Trophoblast cell (in vitro differentiated cells and primary cell): ENCODE measurements at regions not wholly inside any gene's neighbourhood (a gene's known extent, or its start where the extent isn't known, plus 50 kb on each side); places are given as distances from the start of the nearest gene placed in this dataset.
A peak's percentile ranks its signal among the peaks of the same experiment; 100 is the strongest.

Source experiments
- DNase-seq, 2 donors: peaks; one replicate each; pipeline ENCODE4 v3.0.0-alpha.2; 2016
- H2AFZ ChIP-seq: 2 replicates; pipeline ENCODE4 v1.6.1; 2013; ENCODE audit warnings: low read length, moderate library complexity, mild to moderate bottlenecking; ENCODE audit not compliant: insufficient read depth, poor library complexity
- H2AK5ac ChIP-seq: 2 replicates; pipeline ENCODE4 v1.6.1; 2013; ENCODE audit warnings: mild to moderate bottlenecking, low read length
- H2BK120ac ChIP-seq: 2 replicates; pipeline ENCODE4 v1.6.1; 2013; ENCODE audit warnings: low read length, mild to moderate bottlenecking, moderate library complexity; ENCODE audit not compliant: insufficient read depth, poor library complexity
- H2BK12ac ChIP-seq: 2 replicates; pipeline ENCODE4 v1.6.1; 2013; ENCODE audit warnings: mild to moderate bottlenecking, low read length, moderate library complexity
- H2BK5ac ChIP-seq: 2 replicates; pipeline ENCODE4 v1.6.1; 2013; ENCODE audit warnings: low read length, low read depth, moderate library complexity, mild to moderate bottlenecking; ENCODE audit not compliant: poor library complexity
- H3K14ac ChIP-seq: 2 replicates; pipeline ENCODE4 v1.6.1; 2013; ENCODE audit warnings: mild to moderate bottlenecking, low read length
- H3K18ac ChIP-seq: 2 replicates; pipeline ENCODE4 v1.6.1; 2013; ENCODE audit warnings: mild to moderate bottlenecking, low read length
- H3K23ac ChIP-seq: 2 replicates; pipeline ENCODE4 v1.6.1; 2013; ENCODE audit warnings: low read length
- H3K27ac ChIP-seq: 2 replicates; pipeline ENCODE4 v1.5.1; 2013; ENCODE audit warnings: low read depth, mild to moderate bottlenecking, inconsistent platforms, low read length, moderate library complexity
- H3K27me3 ChIP-seq: 2 replicates; pipeline ENCODE4 v1.6.1; 2013; ENCODE audit warnings: inconsistent platforms, mild to moderate bottlenecking, low read length, moderate library complexity; ENCODE audit not compliant: insufficient read depth
- H3K36me3 ChIP-seq, 2 experiments: 1 replicate in 1 of 2; 2 replicates in 1 of 2; pipeline ENCODE4 v1.6.1; 2013; ENCODE audit warnings: low read length in 2 of 2, mild to moderate bottlenecking in 2 of 2, moderate library complexity in 1 of 2; ENCODE audit not compliant: insufficient read depth in 2 of 2, control insufficient read depth in 1 of 2
- H3K4ac ChIP-seq: 2 replicates; pipeline ENCODE4 v1.6.1; 2013; ENCODE audit warnings: low read depth, mild to moderate bottlenecking, low read length, moderate library complexity
- H3K4me1 ChIP-seq, 2 experiments: 1 replicate in 1 of 2; 2 replicates in 1 of 2; pipeline ENCODE4 v1.6.1; 2013; ENCODE audit warnings: low read length in 2 of 2, mild to moderate bottlenecking in 2 of 2, moderate library complexity in 1 of 2; ENCODE audit not compliant: insufficient read depth in 2 of 2, control insufficient read depth in 1 of 2
- H3K4me2 ChIP-seq: 2 replicates; pipeline ENCODE4 v1.6.1; 2013; ENCODE audit warnings: inconsistent platforms, mild to moderate bottlenecking, low read length, moderate library complexity
- H3K4me3 ChIP-seq: 2 replicates; pipeline ENCODE4 v1.5.1; 2013; ENCODE audit warnings: mild to moderate bottlenecking, low read depth, low read length, inconsistent platforms
- H3K79me1 ChIP-seq: one replicate; pipeline ENCODE4 v1.6.1; 2013; ENCODE audit warnings: low read length
- H3K79me2 ChIP-seq: 2 replicates; pipeline ENCODE4 v1.6.1; 2013; ENCODE audit warnings: low read length, mild to moderate bottlenecking; ENCODE audit not compliant: control insufficient read depth, insufficient read depth, poor library complexity
- H3K9ac ChIP-seq: 2 replicates; pipeline ENCODE4 v1.6.1; 2013; ENCODE audit warnings: mild to moderate bottlenecking, low read length
- H3K9me3 ChIP-seq: 2 replicates; pipeline ENCODE4 v1.6.1; 2013; ENCODE audit warnings: low read depth, mild to moderate bottlenecking, control low read depth, inconsistent platforms, low read length; ENCODE audit not compliant: insufficient read depth
- H4K12ac ChIP-seq: 2 replicates; pipeline ENCODE4 v1.6.1; 2013; ENCODE audit warnings: low read depth, mild to moderate bottlenecking, low read length, moderate library complexity
- H4K8ac ChIP-seq: 2 replicates; pipeline ENCODE4 v1.6.1; 2013; ENCODE audit warnings: low read depth, mild to moderate bottlenecking, low read length, moderate library complexity
- H4K91ac ChIP-seq: one replicate; pipeline ENCODE4 v1.6.1; 2013; ENCODE audit warnings: low read depth, mild to moderate bottlenecking, low read length, moderate library complexity
- WGBS: extraction: QIAGEN DNeasy Blood & Tissue Kit; methylation state at CpG from one replicate; pipeline ENCODE4 v1.1.7; 2013; ENCODE audit warnings: missing lambda C conversion rate; ENCODE audit not compliant: insufficient read length, insufficient coverage; ENCODE audit errors: extremely low coverage; 5-methylcytosine and 5-hydroxymethylcytosine counted together

GRCh38 chr9:99752417-99753109, 69.1 kb upstream of the NR4A3 start:
- H3K4ac ChIP-seq: no peak overlapping the region
- H2AK5ac ChIP-seq: no peak overlapping the region
- H4K8ac ChIP-seq: no peak overlapping the region
- H3K4me3 ChIP-seq: no peak overlapping the region
- H3K4me1 ChIP-seq: no peaks in the 10 kb centered on the region
- no peaks in the 10 kb centered on the region for H3K79me2 ChIP-seq
- no peak overlapping the region for H3K4me2 ChIP-seq
- H3K23ac ChIP-seq: no peak overlapping the region
- H3K79me1 ChIP-seq: no peaks in the 10 kb centered on the region
- peak; percentile 45 to 86 for DNase-seq
- H4K12ac ChIP-seq: no peak overlapping the region
- no peak overlapping the region for H3K14ac ChIP-seq
- H2AFZ ChIP-seq: no peak overlapping the region
- no peaks in the 10 kb centered on the region for H3K9me3 ChIP-seq
- H2BK5ac ChIP-seq: no peak overlapping the region
- H3K36me3 ChIP-seq: no peaks in the 10 kb centered on the region
- no peaks in the 10 kb centered on the region for H3K27me3 ChIP-seq
- H3K27ac ChIP-seq: no peak overlapping the region
- no peak overlapping the region for H3K9ac ChIP-seq
- H3K18ac ChIP-seq: no peak overlapping the region
- no peak overlapping the region for H2BK120ac ChIP-seq
- H2BK12ac ChIP-seq: no peak overlapping the region
- WGBS: no CpG with 5 or more reads among the region's 4 CpGs
- H4K91ac ChIP-seq: no peak overlapping the region

GRCh38 chr9:99753436-99753835, 68.2 kb upstream of the NR4A3 start:
- Histone ChIP-seq H3K4ac (no peak overlapping the region), H4K8ac (no peak overlapping the region), H4K12ac (no peak overlapping the region), H2BK120ac (no peak overlapping the region), H3K4me2 (no peak overlapping the region), H2BK12ac (no peak overlapping the region), H2AFZ (no peak overlapping the region), H3K27me3 (no peaks in the 10 kb centered on the region), H3K79me1 (no peaks in the 10 kb centered on the region), H3K23ac (no peak overlapping the region), H2BK5ac (no peak overlapping the region), H3K9ac (no peak overlapping the region), H4K91ac (no peak overlapping the region), H3K36me3 (no peaks in the 10 kb centered on the region), H3K79me2 (no peaks in the 10 kb centered on the region), H3K27ac (no peak overlapping the region), H3K4me1 (no peaks in the 10 kb centered on the region), H3K18ac (no peak overlapping the region), H2AK5ac (no peak overlapping the region), H3K4me3 (no peak overlapping the region), H3K14ac (no peak overlapping the region), H3K9me3 (no peaks in the 10 kb centered on the region)
- no CpG with 5 or more reads among the region's 1 CpG for WGBS
- DNase-seq: peak in 1 of 2 donors; percentile 39

- Histone ChIP-seq H3K14ac (no peak overlapping the region), H3K79me1 (no peaks in the 10 kb centered on the region), H2BK120ac (no peak overlapping the region), H4K8ac (no peak overlapping the region), H3K79me2 (no peaks in the 10 kb centered on the region), H3K4me2 (no peak overlapping the region), H3K9ac (no peak overlapping the region), H3K4me1 (no peaks in the 10 kb centered on the region), H3K9me3 (no peaks in the 10 kb centered on the region), H3K36me3 (no peaks in the 10 kb centered on the region), H3K18ac (no peak overlapping the region), H4K91ac (no peak overlapping the region), H2AK5ac (no peak overlapping the region), H3K27ac (no peak overlapping the region), H2BK12ac (no peak overlapping the region), H2BK5ac (no peak overlapping the region), H3K4ac (no peak overlapping the region), H3K27me3 (no peaks in the 10 kb centered on the region), H4K12ac (no peak overlapping the region), H3K4me3 (no peak overlapping the region), H2AFZ (no peak overlapping the region), H3K23ac (no peak overlapping the region)
- no peak for DNase-seq
Observed at GRCh38 chr9:99760421-99760820, 61.3 kb upstream of the NR4A3 start.

DNA sequence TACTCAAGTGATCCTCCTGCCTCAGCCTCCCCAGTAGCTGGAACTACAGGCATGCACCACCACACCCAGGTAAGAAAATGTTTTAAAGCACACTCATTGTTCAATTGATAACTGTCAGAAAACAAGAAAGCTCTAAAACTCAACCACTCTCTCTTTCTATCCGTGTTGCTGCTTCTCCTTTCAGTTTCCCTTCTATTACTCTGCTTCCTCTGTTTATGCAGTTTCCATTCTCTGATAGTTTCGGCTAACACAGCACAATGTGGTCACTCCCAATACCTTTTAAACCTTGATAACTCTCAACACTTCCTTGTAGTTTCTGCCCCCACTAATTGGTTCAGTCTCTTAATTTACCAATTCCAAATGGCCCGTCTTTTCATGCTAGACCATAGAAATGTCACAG, 59.2 kb upstream of the NR4A3 start:
- Histone ChIP-seq H2BK120ac (no peak overlapping the region), H4K12ac (no peak overlapping the region), H3K79me1 (no peaks in the 10 kb centered on the region), H3K9ac (no peak overlapping the region), H2AFZ (no peak overlapping the region), H4K91ac (no peak overlapping the region), H2AK5ac (no peak overlapping the region), H3K4ac (no peak overlapping the region), H2BK12ac (no peak overlapping the region), H3K27ac (no peak overlapping the region), H3K4me1 (no peaks in the 10 kb centered on the region), H3K36me3 (no peaks in the 10 kb centered on the region), H3K14ac (no peak overlapping the region), H3K27me3 (no peaks in the 10 kb centered on the region), H4K8ac (no peak overlapping the region), H3K4me2 (no peak overlapping the region), H3K79me2 (no peaks in the 10 kb centered on the region), H3K4me3 (no peak overlapping the region), H3K18ac (no peak overlapping the region), H3K9me3 (no peaks in the 10 kb centered on the region), H3K23ac (no peak overlapping the region), H2BK5ac (no peak overlapping the region)
- WGBS: no CpG with 5 or more reads among the region's 3 CpGs
- no peak for DNase-seq
